ENCODE measurements at regions not wholly inside any gene's neighbourhood (a gene's known extent, or its start where the extent isn't known, plus 50 kb on each side); places are given as distances from the start of the nearest gene placed in this dataset.

- TF ChIP-seq CTCF (IDR thresholded peaks at IDR 0.05) (no peak), EZH2 (IDR thresholded peaks at IDR 0.05; ENCODE audit: borderline replicate concordance, insufficient read depth, low read depth, low read length, poor library complexity, severe bottlenecking) (no peak)
Measured at GRCh38 chr22:27470169-27470772, 331.3 kb downstream of the MN1 start.
